HepG2 (cell line): ENCODE measurements at regions not wholly inside any gene's neighbourhood (a gene's known extent, or its start where the extent isn't known, plus 50 kb on each side); places are given as distances from the start of the nearest gene placed in this dataset.

ENCODE experiments used
- CEBPZ ChIP-seq: IDR thresholded peaks from 2 replicates; pipeline ENCODE4 v1.6.1; 2012; ENCODE audit warnings: low read length, improper control_type of control experiment
- CREM ChIP-seq, 2 experiments: sonication (generic) in 1 of 2; formaldehyde crosslinking in 1 of 2; IDR thresholded peaks; 2 replicates each; pipeline versions ENCODE4 v1.4.0 to v1.6.1; 2016 to 2020; ENCODE audit warnings: antibody characterized with exemption in 1 of 2, mild to moderate bottlenecking in 1 of 2, missing genetic modification reagents in 1 of 2
- DMTF1 ChIP-seq: sonication (generic); formaldehyde crosslinking; IDR thresholded peaks from 2 replicates; pipeline ENCODE4 v1.4.0; 2020; ENCODE audit warnings: mild to moderate bottlenecking, missing genetic modification reagents
- EP300 ChIP-seq, 3 experiments: sonication (generic) in 1 of 3; formaldehyde crosslinking in 1 of 3; IDR thresholded peaks; 2 replicates each; pipeline versions ENCODE4 v1.5.1 to v1.6.1; 2011 to 2020; ENCODE audit warnings: low read depth in 2 of 3, low read length in 2 of 3, borderline replicate concordance in 1 of 3, improper control_type of control experiment in 1 of 3, mild to moderate bottlenecking in 1 of 3, missing genetic modification reagents in 1 of 3, moderate library complexity in 1 of 3
- FOXP1 ChIP-seq, 2 experiments: fragments of 450-650 bp in 1 of 2; IDR thresholded peaks; 2 replicates each; pipeline ENCODE4 v1.6.1; 2017 to 2018; ENCODE audit warnings: antibody characterized with exemption in 1 of 2
- HDAC2 ChIP-seq: sonication (generic); formaldehyde crosslinking; IDR thresholded peaks from 2 replicates; pipeline ENCODE4 v1.4.0; 2020; ENCODE audit warnings: missing genetic modification reagents
- HNF4A ChIP-seq: sonication (generic); formaldehyde crosslinking; IDR thresholded peaks from 2 replicates; pipeline ENCODE4 v1.4.0; 2020; ENCODE audit warnings: missing genetic modification reagents
- NCOA2 ChIP-seq: sonication (generic); formaldehyde crosslinking; IDR thresholded peaks from 2 replicates; pipeline ENCODE4 v1.8.0; 2022; ENCODE audit warnings: inconsistent platforms
- NFE2 ChIP-seq: sonication (generic); formaldehyde crosslinking; IDR thresholded peaks from 2 replicates; pipeline ENCODE4 v1.4.0; 2020; ENCODE audit warnings: missing genetic modification reagents
- PAWR ChIP-seq: sonication (generic); formaldehyde crosslinking; IDR thresholded peaks from 2 replicates; pipeline ENCODE4 v1.4.0; 2020; ENCODE audit warnings: missing genetic modification reagents, mild to moderate bottlenecking, borderline replicate concordance
- TBX3 ChIP-seq: fragments of 450-650 bp; IDR thresholded peaks from 2 replicates; pipeline ENCODE4 v1.6.1; 2017; ENCODE audit warnings: antibody characterized with exemption, mild to moderate bottlenecking, inconsistent platforms, borderline replicate concordance
- THAP9 ChIP-seq: sonication (generic); formaldehyde crosslinking; IDR thresholded peaks from 2 replicates; pipeline ENCODE4; 2020; ENCODE audit warnings: missing genetic modification reagents, mild to moderate bottlenecking, borderline replicate concordance
- ZBTB37 ChIP-seq: sonication (generic); formaldehyde crosslinking; IDR thresholded peaks from 2 replicates; pipeline ENCODE4 v1.4.0; 2020; ENCODE audit warnings: mild to moderate bottlenecking, missing genetic modification reagents
- ZFP41 ChIP-seq: sonication (generic); formaldehyde crosslinking; IDR thresholded peaks from 2 replicates; pipeline ENCODE4 v1.4.0; 2020; ENCODE audit warnings: mild to moderate bottlenecking, missing genetic modification reagents, borderline replicate concordance
- ZFP82 ChIP-seq: sonication (generic); formaldehyde crosslinking; IDR thresholded peaks from 2 replicates; pipeline ENCODE4 v1.5.1; 2020; ENCODE audit warnings: mild to moderate bottlenecking, missing genetic modification reagents, borderline replicate concordance
- ZNF136 ChIP-seq: sonication (generic); formaldehyde crosslinking; IDR thresholded peaks from 2 replicates; pipeline ENCODE4 v1.8.1; 2022; ENCODE audit warnings: low read depth, mild to moderate bottlenecking, moderate library complexity, missing genetic modification reagents
- ZNF225 ChIP-seq: sonication (generic); formaldehyde crosslinking; IDR thresholded peaks from 2 replicates; pipeline ENCODE4 v1.4.0; 2020; ENCODE audit warnings: mild to moderate bottlenecking, missing genetic modification reagents
- ZNF260 ChIP-seq: sonication (generic); formaldehyde crosslinking; IDR thresholded peaks from 2 replicates; pipeline ENCODE4 v1.4.0; 2020; ENCODE audit warnings: missing genetic modification reagents, low read depth, mild to moderate bottlenecking, borderline replicate concordance
- ZNF792 ChIP-seq: IDR thresholded peaks from 2 replicates; pipeline ENCODE4 v1.6.1; 2016

GRCh38 chr14:28152453-28153044 lies 614.0 kb upstream of the FOXG1 start (continued):
- no peak for TF ChIP-seq DMTF1
- TF ChIP-seq THAP9 (CRISPR knock-in tag), result no peak
- no peak for TF ChIP-seq NFE2 (CRISPR knock-in tag)
- no peak for TF ChIP-seq PAWR (CRISPR knock-in tag)
- TF ChIP-seq CEBPZ, result no peak
- peak; percentile 29; the same call in 1 of the 2 replicates for TF ChIP-seq TBX3
- TF ChIP-seq ZNF225 (CRISPR knock-in tag), result no peak
- no peak for TF ChIP-seq ZNF792 (CRISPR knock-in tag)
- 0 out of 2 replicates have a peak, but pooled peaks have one; percentile 19 for TF ChIP-seq CREM (IDR thresholded peaks at IDR 0.05)
- TF ChIP-seq CREM (CRISPR knock-in tag; IDR thresholded peaks at IDR 0.05), result no peak
- TF ChIP-seq NCOA2 (CRISPR knock-in tag), result 0 out of 2 replicates have a peak, but pooled peaks have one; percentile 29
- 0 out of 2 replicates have a peak, but pooled peaks have one; percentile 26 for TF ChIP-seq HDAC2 (CRISPR knock-in tag)
- TF ChIP-seq ZFP82 (CRISPR knock-in tag), result no peak
- peak; percentile 84 for TF ChIP-seq HNF4A (CRISPR knock-in tag)
- TF ChIP-seq FOXP1 (IDR thresholded peaks at IDR 0.05), result no peak
- peak; percentile 37; the same call in 1 of the 2 replicates for TF ChIP-seq FOXP1 (CRISPR knock-in tag; IDR thresholded peaks at IDR 0.05)
- TF ChIP-seq ZNF136, result no peak
- TF ChIP-seq ZBTB37 (CRISPR knock-in tag), result no peak
- no peak for TF ChIP-seq ZFP41 (CRISPR knock-in tag)
- peak in 1 of 2 experiments; percentile 35; a peak in 1 of 4 replicates for TF ChIP-seq EP300 (IDR thresholded peaks at IDR 0.05; ENCODE audit: low read depth in 2 of 2, low read length in 2 of 2)
- TF ChIP-seq EP300 (CRISPR knock-in tag; IDR thresholded peaks at IDR 0.05; ENCODE audit: borderline replicate concordance), result no peak
- TF ChIP-seq ZNF260 (CRISPR knock-in tag), result no peak
